NT2/D1 (cell line): ENCODE measurements at regions not wholly inside any gene's neighbourhood (a gene's known extent, or its start where the extent isn't known, plus 50 kb on each side); places are given as distances from the start of the nearest gene placed in this dataset.

ENCODE experiments used
- DNase-seq: peaks from one replicate; pipeline ENCODE4 v3.0.0-alpha.2; 2011; ENCODE audit warnings: low read depth, low spot score
- H3K27me3 ChIP-seq: 2 replicates; pipeline ENCODE4 v1.6.0; 2011; ENCODE audit warnings: mild to moderate bottlenecking; ENCODE audit not compliant: insufficient read length, insufficient read depth
- H3K36me3 ChIP-seq: 2 replicates; pipeline ENCODE4 v1.6.1; 2011; ENCODE audit warnings: mild to moderate bottlenecking, low read length, mixed read lengths; ENCODE audit not compliant: insufficient read depth, insufficient read length
- H3K4me1 ChIP-seq: 2 replicates; pipeline ENCODE4 v1.5.1; 2011; ENCODE audit not compliant: insufficient read depth, insufficient read length
- H3K4me3 ChIP-seq: 2 replicates; pipeline ENCODE4 v1.5.1; 2011; ENCODE audit warnings: low read depth; ENCODE audit not compliant: insufficient read length
- H3K9ac ChIP-seq: 2 replicates; pipeline ENCODE4 v1.6.0; 2011; ENCODE audit warnings: low read depth; ENCODE audit not compliant: insufficient read length
- H3K9me3 ChIP-seq: 2 replicates; pipeline ENCODE4 v1.5.1; 2011; ENCODE audit warnings: mild to moderate bottlenecking, low read length; ENCODE audit not compliant: insufficient read depth
- SUZ12 ChIP-seq: IDR thresholded peaks from 2 replicates; pipeline ENCODE4 v1.6.1; 2011; ENCODE audit not compliant: insufficient read length, insufficient read depth; ENCODE audit errors: extremely low read depth
- YY1 ChIP-seq: IDR thresholded peaks from 2 replicates; pipeline ENCODE4 v1.6.1; 2011; ENCODE audit not compliant: insufficient read length, insufficient read depth
- ZNF274 ChIP-seq: IDR thresholded peaks from 2 replicates; pipeline ENCODE4 v1.6.1; 2011; ENCODE audit warnings: mild to moderate bottlenecking, low read depth, low read length

GRCh38 chr2:180146541-180146940 lies 139.4 kb upstream of the CWC22 start:
- Histone ChIP-seq H3K4me3 (no peak overlapping the region), H3K9ac (no peak overlapping the region), H3K4me1 (no peaks in the 10 kb centered on the region), H3K36me3 (no peaks in the 10 kb centered on the region), H3K9me3 (no peaks in the 10 kb centered on the region), H3K27me3 (no peaks in the 10 kb centered on the region)
- DNase-seq, result no peak
- no peak for TF ChIP-seq YY1
- no peak for TF ChIP-seq ZNF274
- no peak for TF ChIP-seq SUZ12

GRCh38 chr2:180146114-180146513 lies 139.0 kb upstream of the CWC22 start:
- Histone ChIP-seq H3K9ac (no peak overlapping the region), H3K4me3 (no peak overlapping the region), H3K27me3 (no peaks in the 10 kb centered on the region), H3K9me3 (no peaks in the 10 kb centered on the region), H3K36me3 (no peaks in the 10 kb centered on the region), H3K4me1 (no peaks in the 10 kb centered on the region)
- DNase-seq, result no peak
- no peak for TF ChIP-seq ZNF274
- TF ChIP-seq YY1, result no peak
- no peak for TF ChIP-seq SUZ12

GRCh38 chr2:180145163-180145562 lies 138.1 kb upstream of the CWC22 start:
- Histone ChIP-seq H3K27me3 (no peaks in the 10 kb centered on the region), H3K9me3 (no peaks in the 10 kb centered on the region), H3K9ac (no peak overlapping the region), H3K36me3 (no peaks in the 10 kb centered on the region), H3K4me1 (no peaks in the 10 kb centered on the region), H3K4me3 (no peak overlapping the region)
- DNase-seq, result no peak
- TF ChIP-seq SUZ12 (no peak), ZNF274 (no peak), YY1 (no peak)

- DNase-seq, result no peak
- TF ChIP-seq ZNF274 (no peak), YY1 (no peak), SUZ12 (no peak)
- Histone ChIP-seq H3K9me3 (no peaks in the 10 kb centered on the region), H3K4me3 (no peak overlapping the region), H3K27me3 (no peaks in the 10 kb centered on the region), H3K9ac (no peak overlapping the region), H3K36me3 (no peaks in the 10 kb centered on the region), H3K4me1 (no peaks in the 10 kb centered on the region)
These were observed 137.3 kb upstream of the CWC22 start for GRCh38 chr2:180144338-180144813.

GRCh38 chr2:180143633-180144337 lies 136.7 kb upstream of the CWC22 start:
- no peak for DNase-seq
- no peaks in the 10 kb centered on the region for H3K9me3 ChIP-seq
- TF ChIP-seq SUZ12 (no peak), YY1 (no peak), ZNF274 (no peak)
- H3K27me3 ChIP-seq, result no peaks in the 10 kb centered on the region
- no peaks in the 10 kb centered on the region for H3K36me3 ChIP-seq
- no peaks in the 10 kb centered on the region for H3K4me1 ChIP-seq
- no peak overlapping the region for H3K9ac ChIP-seq
- H3K4me3 ChIP-seq, result no peak overlapping the region

- Histone ChIP-seq H3K27me3 (no peaks in the 10 kb centered on the region), H3K36me3 (no peaks in the 10 kb centered on the region), H3K9ac (no peak overlapping the region), H3K4me3 (no peak overlapping the region), H3K4me1 (no peaks in the 10 kb centered on the region), H3K9me3 (no peaks in the 10 kb centered on the region)
- TF ChIP-seq ZNF274 (no peak), SUZ12 (no peak), YY1 (no peak)
- no peak for DNase-seq
These were observed 134.5 kb upstream of the CWC22 start for GRCh38 chr2:180141600-180141999.

GRCh38 chr2:180133736-180134135 lies 126.6 kb upstream of the CWC22 start:
- no peak overlapping the region for H3K4me3 ChIP-seq
- TF ChIP-seq YY1 (no peak), SUZ12 (no peak), ZNF274 (no peak)
- H3K9me3 ChIP-seq, result no peaks in the 10 kb centered on the region
- H3K27me3 ChIP-seq, result no peaks in the 10 kb centered on the region
- H3K9ac ChIP-seq, result no peak overlapping the region
- H3K4me1 ChIP-seq, result no peaks in the 10 kb centered on the region
- no peaks in the 10 kb centered on the region for H3K36me3 ChIP-seq
- DNase-seq, result no peak

- Histone ChIP-seq H3K9ac (no peak overlapping the region), H3K27me3 (no peaks in the 10 kb centered on the region), H3K36me3 (no peaks in the 10 kb centered on the region), H3K4me3 (no peak overlapping the region), H3K4me1 (no peaks in the 10 kb centered on the region), H3K9me3 (no peaks in the 10 kb centered on the region)
- TF ChIP-seq YY1 (no peak), SUZ12 (no peak), ZNF274 (no peak)
- no peak for DNase-seq
These were observed 123.3 kb upstream of the CWC22 start for GRCh38 chr2:180130403-180130802.
